CD4-positive, alpha-beta T cell treated with Interleukin-1 beta for 1 hour (primary cell): ENCODE measurements at regions not wholly inside any gene's neighbourhood (a gene's known extent, or its start where the extent isn't known, plus 50 kb on each side); places are given as distances from the start of the nearest gene placed in this dataset.

Experiments used
- DNase-seq, 2 donors: peaks; one replicate each; pipeline ENCODE4 v3.0.0-alpha.2; 2020 to 2022

- no peak for DNase-seq
Measured at GRCh38 chr16:27720731-27721530, 171.0 kb downstream of the KATNIP start.

GRCh38 chr16:27721531-27722181 is 171.7 kb downstream of the KATNIP start:
- DNase-seq: no peak

- DNase-seq: no peak
Measured at GRCh38 chr16:27722207-27722606, 172.3 kb downstream of the KATNIP start.

- no peak for DNase-seq
Measured at GRCh38 chr16:27722892-27723450, 173.0 kb downstream of the KATNIP start.

GRCh38 chr16:27723711-27724481 is 174.0 kb downstream of the KATNIP start:
- no peak for DNase-seq

GRCh38 chr16:27724482-27725235 is 174.7 kb downstream of the KATNIP start:
- no peak for DNase-seq

GRCh38 chr16:27725236-27726000 is 175.5 kb downstream of the KATNIP start:
- no peak for DNase-seq

GRCh38 chr16:27726621-27727261 is 176.8 kb downstream of the KATNIP start:
- DNase-seq: no peak

- DNase-seq: no peak
Measured at GRCh38 chr16:27727941-27728340, 178.0 kb downstream of the KATNIP start.

- DNase-seq: no peak
Measured at GRCh38 chr16:27728691-27729090, 178.7 kb downstream of the KATNIP start.

- DNase-seq: peak in 1 of 2 donors; percentile 12
Measured at GRCh38 chr16:27729516-27730304, 179.8 kb downstream of the KATNIP start.

- DNase-seq: no peak
Measured at GRCh38 chr16:27730661-27731210, 180.8 kb downstream of the KATNIP start.

- no peak for DNase-seq
Measured at GRCh38 chr16:27735031-27735430, 185.1 kb downstream of the KATNIP start.

GRCh38 chr16:27736431-27736830 is 186.5 kb downstream of the KATNIP start:
- no peak for DNase-seq

- DNase-seq: no peak
Measured at GRCh38 chr16:27737513-27737912, 187.6 kb downstream of the KATNIP start.
